ENCODE measurements at regions not wholly inside any gene's neighbourhood (a gene's known extent, or its start where the extent isn't known, plus 50 kb on each side); places are given as distances from the start of the nearest gene placed in this dataset.

DNA sequence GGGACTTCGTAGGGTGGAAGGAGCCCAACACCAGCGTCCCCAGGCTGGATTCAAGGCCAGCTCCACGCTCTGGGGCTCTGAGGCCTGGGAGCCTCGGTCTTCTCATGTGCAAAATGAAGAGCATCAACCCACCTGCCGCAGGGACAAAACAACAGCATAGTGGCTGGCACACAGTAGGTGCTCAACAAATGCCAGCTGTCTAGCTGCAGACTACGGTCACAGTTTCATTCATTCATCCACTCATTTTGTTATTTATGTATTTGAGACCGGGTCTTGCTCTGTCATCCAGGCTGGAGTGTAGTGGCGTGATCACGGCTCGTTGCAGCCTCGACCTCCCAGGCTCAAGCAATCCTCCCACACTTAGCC is 60.7 kb downstream of the CEBPB start:
- TF ChIP-seq GATA3 (IDR thresholded peaks at IDR 0.05; ENCODE audit: low read depth, low read length) (no peak), GATA2 (IDR thresholded peaks at IDR 0.05; ENCODE audit: low read depth, low read length) (no peak)

GRCh38 chr20:50251992-50252511 is 61.4 kb downstream of the CEBPB start:
- TF ChIP-seq GATA2 (IDR thresholded peaks at IDR 0.05; ENCODE audit: low read depth, low read length) (no peak), GATA3 (IDR thresholded peaks at IDR 0.05; ENCODE audit: low read depth, low read length) (no peak)

GRCh38 chr20:50252701-50253100 is 62.1 kb downstream of the CEBPB start:
- no peak for TF ChIP-seq GATA3 (IDR thresholded peaks at IDR 0.05; ENCODE audit: low read depth, low read length)
- no peak for TF ChIP-seq GATA2 (IDR thresholded peaks at IDR 0.05; ENCODE audit: low read depth, low read length)

- TF ChIP-seq GATA2 (IDR thresholded peaks at IDR 0.05; ENCODE audit: low read depth, low read length) (no peak), GATA3 (IDR thresholded peaks at IDR 0.05; ENCODE audit: low read depth, low read length) (no peak)
Observed at GRCh38 chr20:50253101-50253500, 62.5 kb downstream of the CEBPB start.

DNA sequence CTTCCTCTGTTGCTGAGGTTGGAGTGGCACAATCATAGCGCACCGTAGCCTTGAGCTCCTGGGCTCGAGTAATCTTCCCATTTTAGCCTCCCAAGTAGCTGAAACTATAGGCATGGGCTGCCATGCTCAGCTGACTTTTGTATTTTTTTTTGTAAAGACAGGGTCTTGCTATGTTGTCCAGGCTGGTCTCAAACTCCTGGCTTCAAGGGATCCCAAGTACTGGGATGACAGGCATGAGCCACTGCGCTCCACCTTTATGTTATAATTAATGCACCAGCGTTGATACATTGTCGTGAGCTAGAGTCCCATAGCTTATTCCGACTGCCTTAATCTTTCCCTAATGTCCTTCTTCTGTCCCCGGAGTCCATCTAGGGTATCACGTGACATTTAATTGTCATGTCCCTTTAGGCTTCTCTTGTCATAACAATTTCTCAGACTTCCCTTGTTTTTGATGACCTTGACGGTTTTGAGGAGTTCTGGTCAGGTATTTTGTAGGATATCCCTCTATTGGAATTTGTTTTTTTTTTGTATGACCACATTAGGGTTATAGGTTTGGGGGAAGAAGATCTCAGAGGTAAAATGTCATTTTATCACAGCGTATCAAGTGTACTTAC is 63.9 kb downstream of the CEBPB start:
- no peak for TF ChIP-seq GATA3 (IDR thresholded peaks at IDR 0.05; ENCODE audit: low read depth, low read length)
- no peak for TF ChIP-seq GATA2 (IDR thresholded peaks at IDR 0.05; ENCODE audit: low read depth, low read length)

DNA sequence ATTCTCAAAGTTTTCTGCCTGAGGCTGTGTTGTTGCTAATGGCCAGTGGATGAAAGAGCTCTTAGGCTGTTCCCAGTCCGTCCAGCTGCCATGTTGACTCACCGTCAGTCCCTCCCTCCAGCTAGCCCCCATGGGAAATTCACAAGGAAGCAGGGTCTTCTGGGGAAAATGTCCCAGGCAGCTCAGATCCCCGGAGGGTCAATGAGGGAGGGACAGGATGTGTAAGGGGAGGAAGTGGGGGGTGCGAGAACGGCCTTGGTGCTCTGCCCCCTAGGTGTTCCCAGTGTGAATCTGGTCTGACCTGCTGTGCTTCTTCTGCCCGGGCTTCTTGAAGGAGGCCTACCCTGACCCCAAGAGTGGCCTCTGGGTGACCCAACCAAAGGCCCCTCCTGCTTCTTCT is 65.9 kb downstream of the CEBPB start:
- TF ChIP-seq GATA2 (IDR thresholded peaks at IDR 0.05; ENCODE audit: low read depth, low read length): no peak
- no peak for TF ChIP-seq GATA3 (IDR thresholded peaks at IDR 0.05; ENCODE audit: low read depth, low read length)

DNA sequence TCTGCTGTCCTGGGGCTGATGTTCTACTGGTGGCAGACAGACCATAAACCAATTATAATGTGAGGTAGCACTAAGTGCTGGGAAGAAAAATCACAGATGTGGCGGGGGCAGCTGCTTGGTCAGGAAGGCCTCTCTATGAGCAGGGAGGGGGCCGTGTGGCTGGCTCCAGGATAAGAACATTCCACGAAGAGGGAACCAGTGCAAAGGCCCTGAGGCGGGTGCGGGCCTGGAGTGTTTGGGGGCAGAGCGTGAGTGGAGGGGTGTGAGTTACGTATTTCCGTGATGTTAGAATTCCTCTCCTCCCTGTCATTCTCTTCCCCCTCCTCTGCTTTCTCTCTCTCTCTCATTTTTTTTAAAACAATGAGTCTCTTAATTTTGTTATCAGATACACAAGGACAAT is 67.2 kb downstream of the CEBPB start:
- TF ChIP-seq GATA3 (IDR thresholded peaks at IDR 0.05; ENCODE audit: low read depth, low read length) (no peak), GATA2 (IDR thresholded peaks at IDR 0.05; ENCODE audit: low read depth, low read length) (no peak)

DNA sequence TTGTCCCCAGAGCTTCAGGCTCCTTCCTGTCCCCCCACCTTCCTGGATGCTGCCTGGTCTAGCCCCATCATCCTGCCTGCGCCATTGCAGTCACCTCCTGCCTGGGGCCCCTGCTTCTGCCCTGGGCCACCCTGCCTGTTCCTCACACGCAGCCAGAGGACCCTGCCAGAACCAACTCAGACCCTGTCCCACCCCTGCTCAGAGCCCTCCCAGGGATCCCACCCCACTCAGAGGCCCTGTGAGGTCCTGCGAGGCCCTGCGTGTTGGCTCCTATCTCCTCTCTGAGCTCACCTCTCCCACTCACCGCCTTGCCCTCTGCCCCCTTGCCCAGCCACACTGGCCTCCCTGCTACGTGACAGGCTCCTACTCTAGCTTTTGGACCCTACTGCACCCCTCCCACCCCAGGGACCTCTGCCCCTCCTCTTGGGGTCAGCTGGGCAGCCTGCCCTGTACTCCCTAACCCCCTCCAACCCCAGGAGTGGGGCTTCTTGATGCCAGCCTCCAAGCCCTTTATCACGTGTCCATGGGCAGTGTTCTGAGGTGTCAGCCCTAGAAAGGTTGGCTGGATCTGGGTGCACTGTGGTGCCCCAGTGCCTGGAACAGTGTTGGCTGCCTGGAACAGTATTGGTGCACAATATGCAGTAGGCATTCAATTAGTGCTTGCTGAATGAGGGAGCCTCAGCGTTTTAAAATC is 68.3 kb downstream of the CEBPB start:
- no peak for TF ChIP-seq GATA2 (IDR thresholded peaks at IDR 0.05; ENCODE audit: low read depth, low read length)
- TF ChIP-seq GATA3 (IDR thresholded peaks at IDR 0.05; ENCODE audit: low read depth, low read length): no peak

GRCh38 chr20:50259705-50260478 is 69.3 kb downstream of the CEBPB start:
- TF ChIP-seq GATA2 (IDR thresholded peaks at IDR 0.05; ENCODE audit: low read depth, low read length) (no peak), GATA3 (IDR thresholded peaks at IDR 0.05; ENCODE audit: low read depth, low read length) (no peak)

- TF ChIP-seq GATA3 (IDR thresholded peaks at IDR 0.05; ENCODE audit: low read depth, low read length) (no peak), GATA2 (IDR thresholded peaks at IDR 0.05; ENCODE audit: low read depth, low read length) (no peak)
Observed at GRCh38 chr20:50260479-50261221, 70.0 kb downstream of the CEBPB start.

DNA sequence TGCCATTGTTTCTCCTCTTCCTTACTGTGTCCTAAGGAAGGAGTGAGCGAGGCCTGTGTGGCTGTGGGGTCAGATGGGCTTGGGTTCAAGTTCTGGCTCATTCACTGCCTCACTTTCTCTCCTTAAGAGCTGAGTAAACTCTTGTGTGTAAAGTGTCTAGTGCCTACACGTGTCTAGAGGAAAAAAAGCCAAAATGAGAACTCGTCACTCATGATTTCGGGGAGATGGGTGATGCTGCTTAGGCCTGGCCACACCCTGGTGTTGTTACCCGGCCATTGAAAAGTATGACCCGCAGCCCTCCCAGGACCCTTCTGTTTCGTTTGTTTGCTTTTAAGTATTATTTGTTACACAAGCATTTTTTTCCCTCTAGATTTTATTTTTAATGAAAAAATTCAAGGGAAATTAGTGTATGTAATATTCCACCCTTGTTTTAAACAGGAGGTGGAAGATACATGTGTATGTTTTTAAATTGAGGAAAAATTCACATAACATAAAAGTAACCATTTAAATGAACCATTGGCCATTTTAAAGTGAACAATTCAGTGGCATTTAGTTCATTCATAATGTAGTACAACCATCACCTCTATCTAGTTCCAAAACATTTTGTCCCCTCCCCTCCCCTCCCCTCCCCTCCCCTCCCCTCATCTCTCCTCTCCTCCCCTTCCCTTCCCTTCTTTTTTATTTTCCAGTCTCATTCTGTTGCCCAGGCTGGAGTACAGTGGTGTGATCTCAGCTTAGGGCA is 71.0 kb downstream of the CEBPB start:
- no peak for TF ChIP-seq GATA2 (IDR thresholded peaks at IDR 0.05; ENCODE audit: low read depth, low read length)
- TF ChIP-seq GATA3 (IDR thresholded peaks at IDR 0.05; ENCODE audit: low read depth, low read length): no peak

- TF ChIP-seq GATA3 (IDR thresholded peaks at IDR 0.05; ENCODE audit: low read depth, low read length) (no peak), GATA2 (IDR thresholded peaks at IDR 0.05; ENCODE audit: low read depth, low read length) (no peak)
Observed at GRCh38 chr20:50263831-50264230, 73.2 kb downstream of the CEBPB start.

- TF ChIP-seq GATA3 (IDR thresholded peaks at IDR 0.05; ENCODE audit: low read depth, low read length) (no peak), GATA2 (IDR thresholded peaks at IDR 0.05; ENCODE audit: low read depth, low read length) (no peak)
Observed at GRCh38 chr20:50264534-50265145, 74.0 kb downstream of the CEBPB start.
